GM23338 (cell line): ENCODE measurements at regions not wholly inside any gene's neighbourhood (a gene's known extent, or its start where the extent isn't known, plus 50 kb on each side); places are given as distances from the start of the nearest gene placed in this dataset.

Source experiments
- ATAC-seq: fragments of 200-7000 bp; cut with Tn5 transposase; 3 replicates; pipeline ENCODE4 v1.9.1; 2020
- DNase-seq: peaks from one replicate; pipeline ENCODE4 v3.0.0-alpha.2; 2015; ENCODE audit warnings: low spot score
- H2AFZ ChIP-seq: fragments of 200-600 bp; sonication (generic); 2 replicates; pipeline ENCODE4 v1.8.0; 2016; ENCODE audit warnings: antibody characterized with exemption, mild to moderate bottlenecking, moderate library complexity
- H3F3A ChIP-seq: fragments of 200-600 bp; sonication (generic); replicated peaks from 2 replicates; pipeline ENCODE4 v1.8.0; 2017; ENCODE audit warnings: antibody characterized with exemption, mixed run types, low read depth
- H3K27ac ChIP-seq: fragments of 200-600 bp; sonication (generic); 2 replicates; pipeline ENCODE4 v1.6.1; 2016; ENCODE audit warnings: low read depth
- H3K27me3 ChIP-seq: fragments of 200-600 bp; sonication (generic); 2 replicates; pipeline ENCODE4 v1.8.0; 2016; ENCODE audit warnings: mild to moderate bottlenecking, mixed run types, moderate library complexity; ENCODE audit not compliant: insufficient read depth
- H3K36me3 ChIP-seq: fragments of 200-600 bp; sonication (generic); 2 replicates; pipeline ENCODE4 v1.8.0; 2016; ENCODE audit warnings: mild to moderate bottlenecking; ENCODE audit not compliant: insufficient read depth
- H3K4me1 ChIP-seq: fragments of 200-600 bp; sonication (generic); 2 replicates; pipeline ENCODE4 v1.8.0; 2016; ENCODE audit warnings: mild to moderate bottlenecking, moderate library complexity; ENCODE audit not compliant: insufficient read depth
- H3K4me2 ChIP-seq: fragments of 200-600 bp; sonication (generic); 2 replicates; pipeline ENCODE4 v1.7.1; 2017; ENCODE audit warnings: mixed run types
- H3K4me3 ChIP-seq: fragments of 200-600 bp; sonication (generic); 2 replicates; pipeline ENCODE4 v1.6.1; 2016; ENCODE audit warnings: mixed run types
- H3K79me2 ChIP-seq: fragments of 200-600 bp; sonication (generic); replicated peaks from 2 replicates; pipeline ENCODE4 v1.8.0; 2017; ENCODE audit warnings: mild to moderate bottlenecking; ENCODE audit not compliant: insufficient read depth
- H3K9me2 ChIP-seq: fragments of 200-600 bp; sonication (generic); 2 replicates; pipeline ENCODE4 v1.8.0; 2017; ENCODE audit not compliant: insufficient read depth
- H4K20me1 ChIP-seq: fragments of 200-600 bp; sonication (generic); replicated peaks from 2 replicates; pipeline ENCODE4 v1.8.0; 2017; ENCODE audit warnings: mild to moderate bottlenecking; ENCODE audit not compliant: insufficient read depth
- H3K27ac Mint-ChIP-seq: 2 replicates; pipeline ENCODE4 v1.8.0; 2020; ENCODE audit warnings: inconsistent platforms, mild to moderate bottlenecking, moderate library complexity, mixed read lengths
- H3K27me3 Mint-ChIP-seq: 3 replicates; pipeline ENCODE4 v1.8.0; 2022; ENCODE audit warnings: low read depth, mild to moderate bottlenecking, moderate library complexity, mixed read lengths, inconsistent platforms; ENCODE audit not compliant: insufficient read depth, poor library complexity
- H3K36me3 Mint-ChIP-seq: 3 replicates; pipeline ENCODE4 v1.8.0; 2021; ENCODE audit warnings: low read depth, mild to moderate bottlenecking, inconsistent platforms, moderate library complexity, mixed read lengths
- H3K4me1 Mint-ChIP-seq: 3 replicates; pipeline ENCODE4 v1.8.0; 2020; ENCODE audit warnings: mild to moderate bottlenecking, inconsistent platforms, mixed read lengths
- H3K4me3 Mint-ChIP-seq: 3 replicates; pipeline ENCODE4 v1.8.0; 2021; ENCODE audit warnings: moderate library complexity, mild to moderate bottlenecking, inconsistent platforms, mixed read lengths
- H3K9me3 Mint-ChIP-seq: 3 replicates; pipeline ENCODE4 v1.8.0; 2020; ENCODE audit warnings: moderate library complexity, mild to moderate bottlenecking, inconsistent platforms, mixed read lengths
- CREB1 ChIP-seq: fragments of 250-450 bp; sonication (Bioruptor Pico); IDR thresholded peaks from 2 replicates; pipeline ENCODE4 v1.5.0; 2020; ENCODE audit warnings: low read depth, mild to moderate bottlenecking, moderate library complexity
- EZH2 ChIP-seq: fragments of 200-600 bp; sonication (generic); IDR thresholded peaks from one replicate; pipeline ENCODE4 v1.8.0; 2017; ENCODE audit warnings: antibody characterized with exemption, mild to moderate bottlenecking, low read depth; ENCODE audit not compliant: unreplicated experiment
- EZH2phosphoT487 ChIP-seq: fragments of 200-600 bp; sonication (generic); IDR thresholded peaks from one replicate; pipeline ENCODE4 v1.8.1; 2018; ENCODE audit warnings: antibody characterized with exemption; ENCODE audit not compliant: unreplicated experiment
- NANOG ChIP-seq: IDR thresholded peaks from 2 replicates; pipeline ENCODE4 v1.6.1; 2016; ENCODE audit warnings: antibody characterized with exemption, borderline replicate concordance
- POLR2AphosphoS5 ChIP-seq: IDR thresholded peaks from 2 replicates; pipeline ENCODE4 v1.6.1; 2016; ENCODE audit warnings: antibody characterized with exemption, low read depth
- REST ChIP-seq: IDR thresholded peaks from one replicate; pipeline ENCODE4 v1.6.1; 2018; ENCODE audit warnings: antibody characterized with exemption; ENCODE audit not compliant: unreplicated experiment
- STAT1 ChIP-seq: IDR thresholded peaks from one replicate; pipeline ENCODE4 v1.6.1; 2016; ENCODE audit warnings: antibody characterized with exemption; ENCODE audit not compliant: unreplicated experiment
- ZNF331 ChIP-seq: fragments of 250-450 bp; sonication (Bioruptor Pico); IDR thresholded peaks from 2 replicates; pipeline ENCODE4 v1.5.0; 2020; ENCODE audit warnings: low read depth, mild to moderate bottlenecking, moderate library complexity
- TF ChIP-seq, protein P1 (sequence below), 2 experiments: fragments of 200-600 bp in 1 of 2; sonication (generic) in 1 of 2; conservative IDR thresholded peaks; 2 replicates each; pipeline versions ENCODE4 v1.5.1 to v1.6.1; 2016 to 2017; ENCODE audit warnings: antibody characterized with exemption in 2 of 2, low read depth in 2 of 2, mild to moderate bottlenecking in 2 of 2, moderate library complexity in 1 of 2
- TF ChIP-seq, protein P2 (sequence below): fragments of 250-450 bp; sonication (Bioruptor Pico); IDR thresholded peaks from 2 replicates; pipeline ENCODE4 v1.5.0; 2020; ENCODE audit warnings: mild to moderate bottlenecking, moderate library complexity
- TF ChIP-seq, protein P3 (sequence below): IDR thresholded peaks from 2 replicates; pipeline ENCODE4 v1.6.1; 2016; ENCODE audit warnings: antibody characterized with exemption

GRCh38 chr4:24116107-24116506 lies 226.3 kb upstream of the PPARGC1A start (continued):
- no peak for TF ChIP-seq EZH2phosphoT487
- no peak for TF ChIP-seq CREB1 (CRISPR knock-in tag)
- no peak for TF ChIP-seq POLR2AphosphoS5
- TF ChIP-seq NANOG = no peak
- TF ChIP-seq ZNF331 = no peak
- TF ChIP-seq REST = no peak
- TF ChIP-seq, protein P1, sequence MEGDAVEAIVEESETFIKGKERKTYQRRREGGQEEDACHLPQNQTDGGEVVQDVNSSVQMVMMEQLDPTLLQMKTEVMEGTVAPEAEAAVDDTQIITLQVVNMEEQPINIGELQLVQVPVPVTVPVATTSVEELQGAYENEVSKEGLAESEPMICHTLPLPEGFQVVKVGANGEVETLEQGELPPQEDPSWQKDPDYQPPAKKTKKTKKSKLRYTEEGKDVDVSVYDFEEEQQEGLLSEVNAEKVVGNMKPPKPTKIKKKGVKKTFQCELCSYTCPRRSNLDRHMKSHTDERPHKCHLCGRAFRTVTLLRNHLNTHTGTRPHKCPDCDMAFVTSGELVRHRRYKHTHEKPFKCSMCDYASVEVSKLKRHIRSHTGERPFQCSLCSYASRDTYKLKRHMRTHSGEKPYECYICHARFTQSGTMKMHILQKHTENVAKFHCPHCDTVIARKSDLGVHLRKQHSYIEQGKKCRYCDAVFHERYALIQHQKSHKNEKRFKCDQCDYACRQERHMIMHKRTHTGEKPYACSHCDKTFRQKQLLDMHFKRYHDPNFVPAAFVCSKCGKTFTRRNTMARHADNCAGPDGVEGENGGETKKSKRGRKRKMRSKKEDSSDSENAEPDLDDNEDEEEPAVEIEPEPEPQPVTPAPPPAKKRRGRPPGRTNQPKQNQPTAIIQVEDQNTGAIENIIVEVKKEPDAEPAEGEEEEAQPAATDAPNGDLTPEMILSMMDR (conservative IDR thresholded peaks at IDR 0.05; ENCODE audit: low read depth in 2 of 2) = no peak

GRCh38 chr4:24114919-24115500 lies 225.2 kb upstream of the PPARGC1A start:
- no peaks in the 10 kb centered on the region for H3K36me3 Mint-ChIP-seq
- no peaks in the 10 kb centered on the region for H3K27me3 ChIP-seq
- TF ChIP-seq EZH2 (no peak), CREB1 (CRISPR knock-in tag) (no peak), STAT1 (no peak)
- TF ChIP-seq, protein P2, sequence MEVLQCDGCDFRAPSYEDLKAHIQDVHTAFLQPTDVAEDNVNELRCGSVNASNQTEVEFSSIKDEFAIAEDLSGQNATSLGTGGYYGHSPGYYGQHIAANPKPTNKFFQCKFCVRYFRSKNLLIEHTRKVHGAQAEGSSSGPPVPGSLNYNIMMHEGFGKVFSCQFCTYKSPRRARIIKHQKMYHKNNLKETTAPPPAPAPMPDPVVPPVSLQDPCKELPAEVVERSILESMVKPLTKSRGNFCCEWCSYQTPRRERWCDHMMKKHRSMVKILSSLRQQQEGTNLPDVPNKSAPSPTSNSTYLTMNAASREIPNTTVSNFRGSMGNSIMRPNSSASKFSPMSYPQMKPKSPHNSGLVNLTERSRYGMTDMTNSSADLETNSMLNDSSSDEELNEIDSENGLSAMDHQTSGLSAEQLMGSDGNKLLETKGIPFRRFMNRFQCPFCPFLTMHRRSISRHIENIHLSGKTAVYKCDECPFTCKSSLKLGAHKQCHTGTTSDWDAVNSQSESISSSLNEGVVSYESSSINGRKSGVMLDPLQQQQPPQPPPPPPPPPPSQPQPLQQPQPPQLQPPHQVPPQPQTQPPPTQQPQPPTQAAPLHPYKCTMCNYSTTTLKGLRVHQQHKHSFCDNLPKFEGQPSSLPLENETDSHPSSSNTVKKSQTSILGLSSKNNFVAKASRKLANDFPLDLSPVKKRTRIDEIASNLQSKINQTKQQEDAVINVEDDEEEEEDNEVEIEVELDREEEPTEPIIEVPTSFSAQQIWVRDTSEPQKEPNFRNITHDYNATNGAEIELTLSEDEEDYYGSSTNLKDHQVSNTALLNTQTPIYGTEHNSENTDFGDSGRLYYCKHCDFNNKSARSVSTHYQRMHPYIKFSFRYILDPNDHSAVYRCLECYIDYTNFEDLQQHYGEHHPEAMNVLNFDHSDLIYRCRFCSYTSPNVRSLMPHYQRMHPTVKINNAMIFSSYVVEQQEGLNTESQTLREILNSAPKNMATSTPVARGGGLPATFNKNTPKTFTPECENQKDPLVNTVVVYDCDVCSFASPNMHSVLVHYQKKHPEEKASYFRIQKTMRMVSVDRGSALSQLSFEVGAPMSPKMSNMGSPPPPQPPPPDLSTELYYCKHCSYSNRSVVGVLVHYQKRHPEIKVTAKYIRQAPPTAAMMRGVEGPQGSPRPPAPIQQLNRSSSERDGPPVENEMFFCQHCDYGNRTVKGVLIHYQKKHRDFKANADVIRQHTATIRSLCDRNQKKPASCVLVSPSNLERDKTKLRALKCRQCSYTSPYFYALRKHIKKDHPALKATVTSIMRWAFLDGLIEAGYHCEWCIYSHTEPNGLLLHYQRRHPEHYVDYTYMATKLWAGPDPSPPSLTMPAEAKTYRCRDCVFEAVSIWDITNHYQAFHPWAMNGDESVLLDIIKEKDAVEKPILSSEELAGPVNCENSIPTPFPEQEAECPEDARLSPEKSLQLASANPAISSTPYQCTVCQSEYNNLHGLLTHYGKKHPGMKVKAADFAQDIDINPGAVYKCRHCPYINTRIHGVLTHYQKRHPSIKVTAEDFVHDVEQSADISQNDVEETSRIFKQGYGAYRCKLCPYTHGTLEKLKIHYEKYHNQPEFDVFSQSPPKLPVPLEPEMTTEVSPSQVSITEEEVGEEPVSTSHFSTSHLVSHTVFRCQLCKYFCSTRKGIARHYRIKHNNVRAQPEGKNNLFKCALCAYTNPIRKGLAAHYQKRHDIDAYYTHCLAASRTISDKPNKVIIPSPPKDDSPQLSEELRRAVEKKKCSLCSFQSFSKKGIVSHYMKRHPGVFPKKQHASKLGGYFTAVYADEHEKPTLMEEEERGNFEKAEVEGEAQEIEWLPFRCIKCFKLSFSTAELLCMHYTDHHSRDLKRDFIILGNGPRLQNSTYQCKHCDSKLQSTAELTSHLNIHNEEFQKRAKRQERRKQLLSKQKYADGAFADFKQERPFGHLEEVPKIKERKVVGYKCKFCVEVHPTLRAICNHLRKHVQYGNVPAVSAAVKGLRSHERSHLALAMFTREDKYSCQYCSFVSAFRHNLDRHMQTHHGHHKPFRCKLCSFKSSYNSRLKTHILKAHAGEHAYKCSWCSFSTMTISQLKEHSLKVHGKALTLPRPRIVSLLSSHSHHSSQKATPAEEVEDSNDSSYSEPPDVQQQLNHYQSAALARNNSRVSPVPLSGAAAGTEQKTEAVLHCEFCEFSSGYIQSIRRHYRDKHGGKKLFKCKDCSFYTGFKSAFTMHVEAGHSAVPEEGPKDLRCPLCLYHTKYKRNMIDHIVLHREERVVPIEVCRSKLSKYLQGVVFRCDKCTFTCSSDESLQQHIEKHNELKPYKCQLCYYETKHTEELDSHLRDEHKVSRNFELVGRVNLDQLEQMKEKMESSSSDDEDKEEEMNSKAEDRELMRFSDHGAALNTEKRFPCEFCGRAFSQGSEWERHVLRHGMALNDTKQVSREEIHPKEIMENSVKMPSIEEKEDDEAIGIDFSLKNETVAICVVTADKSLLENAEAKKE (CRISPR knock-in tag) = no peak
- TF ChIP-seq, protein P3, sequence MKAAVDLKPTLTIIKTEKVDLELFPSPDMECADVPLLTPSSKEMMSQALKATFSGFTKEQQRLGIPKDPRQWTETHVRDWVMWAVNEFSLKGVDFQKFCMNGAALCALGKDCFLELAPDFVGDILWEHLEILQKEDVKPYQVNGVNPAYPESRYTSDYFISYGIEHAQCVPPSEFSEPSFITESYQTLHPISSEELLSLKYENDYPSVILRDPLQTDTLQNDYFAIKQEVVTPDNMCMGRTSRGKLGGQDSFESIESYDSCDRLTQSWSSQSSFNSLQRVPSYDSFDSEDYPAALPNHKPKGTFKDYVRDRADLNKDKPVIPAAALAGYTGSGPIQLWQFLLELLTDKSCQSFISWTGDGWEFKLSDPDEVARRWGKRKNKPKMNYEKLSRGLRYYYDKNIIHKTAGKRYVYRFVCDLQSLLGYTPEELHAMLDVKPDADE = no peak

More at GRCh38 chr4:24114919-24115500, 225.2 kb upstream of the PPARGC1A start:
- no peak overlapping the region for H3K27ac Mint-ChIP-seq
- DNase-seq (no peak), ATAC-seq (no peak)
- H3K9me3 Mint-ChIP-seq = no peaks in the 10 kb centered on the region
- H3K4me1 Mint-ChIP-seq = peaks cover 9% of the 10 kb centered on the region; the same call in 2 of the 3 replicates
- no peaks in the 10 kb centered on the region for H3K4me1 ChIP-seq
- no peaks in the 10 kb centered on the region for H3K79me2 ChIP-seq
- no peak overlapping the region for H3K27ac ChIP-seq
- H4K20me1 ChIP-seq = no peaks in the 10 kb centered on the region
- H2AFZ ChIP-seq = no peak overlapping the region
- H3K36me3 ChIP-seq = no peaks in the 10 kb centered on the region
- H3K4me2 ChIP-seq = no peak overlapping the region
- H3K9me2 ChIP-seq = peaks cover 4% of the 10 kb centered on the region
- no peaks in the 10 kb centered on the region for H3K27me3 Mint-ChIP-seq
- H3K4me3 ChIP-seq = no peak overlapping the region
- no peaks in the 10 kb centered on the region for H3F3A ChIP-seq
- no peak overlapping the region for H3K4me3 Mint-ChIP-seq
